ENCODE measurements at regions not wholly inside any gene's neighbourhood (a gene's known extent, or its start where the extent isn't known, plus 50 kb on each side); places are given as distances from the start of the nearest gene placed in this dataset.

DNA sequence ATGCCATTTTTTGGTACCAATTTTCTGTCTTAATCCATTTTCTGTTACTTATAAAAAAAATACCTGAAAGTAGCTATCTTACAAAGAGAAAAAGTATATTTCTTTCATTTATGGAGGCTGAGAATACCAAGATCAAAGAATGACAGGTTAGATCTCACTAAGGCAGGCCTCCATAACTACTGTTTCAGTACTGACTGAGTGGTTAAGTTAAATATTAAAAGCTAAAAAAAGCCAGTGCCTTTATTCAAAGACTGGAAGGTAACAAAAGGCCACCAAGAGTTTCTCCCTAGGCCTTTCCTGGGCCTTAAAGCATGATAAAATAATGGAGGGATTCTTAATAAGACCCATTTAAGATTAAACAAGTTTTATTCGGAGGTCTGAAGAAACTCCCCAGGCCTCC lies 687.7 kb upstream of the ADGRL4 start:
- TF ChIP-seq EP300 (conservative IDR thresholded peaks at IDR 0.05; ENCODE audit: poor library complexity, severe bottlenecking) (no peak), EZH2 (IDR thresholded peaks at IDR 0.05; ENCODE audit: borderline replicate concordance, insufficient read depth, low read length, poor library complexity, severe bottlenecking) (no peak), POLR2AphosphoS5 (IDR thresholded peaks at IDR 0.05) (no peak)
- TF ChIP-seq, protein P1, sequence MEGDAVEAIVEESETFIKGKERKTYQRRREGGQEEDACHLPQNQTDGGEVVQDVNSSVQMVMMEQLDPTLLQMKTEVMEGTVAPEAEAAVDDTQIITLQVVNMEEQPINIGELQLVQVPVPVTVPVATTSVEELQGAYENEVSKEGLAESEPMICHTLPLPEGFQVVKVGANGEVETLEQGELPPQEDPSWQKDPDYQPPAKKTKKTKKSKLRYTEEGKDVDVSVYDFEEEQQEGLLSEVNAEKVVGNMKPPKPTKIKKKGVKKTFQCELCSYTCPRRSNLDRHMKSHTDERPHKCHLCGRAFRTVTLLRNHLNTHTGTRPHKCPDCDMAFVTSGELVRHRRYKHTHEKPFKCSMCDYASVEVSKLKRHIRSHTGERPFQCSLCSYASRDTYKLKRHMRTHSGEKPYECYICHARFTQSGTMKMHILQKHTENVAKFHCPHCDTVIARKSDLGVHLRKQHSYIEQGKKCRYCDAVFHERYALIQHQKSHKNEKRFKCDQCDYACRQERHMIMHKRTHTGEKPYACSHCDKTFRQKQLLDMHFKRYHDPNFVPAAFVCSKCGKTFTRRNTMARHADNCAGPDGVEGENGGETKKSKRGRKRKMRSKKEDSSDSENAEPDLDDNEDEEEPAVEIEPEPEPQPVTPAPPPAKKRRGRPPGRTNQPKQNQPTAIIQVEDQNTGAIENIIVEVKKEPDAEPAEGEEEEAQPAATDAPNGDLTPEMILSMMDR (IDR thresholded peaks at IDR 0.05; ENCODE audit: poor library complexity, severe bottlenecking) = no peak
- TF ChIP-seq, protein P2, sequence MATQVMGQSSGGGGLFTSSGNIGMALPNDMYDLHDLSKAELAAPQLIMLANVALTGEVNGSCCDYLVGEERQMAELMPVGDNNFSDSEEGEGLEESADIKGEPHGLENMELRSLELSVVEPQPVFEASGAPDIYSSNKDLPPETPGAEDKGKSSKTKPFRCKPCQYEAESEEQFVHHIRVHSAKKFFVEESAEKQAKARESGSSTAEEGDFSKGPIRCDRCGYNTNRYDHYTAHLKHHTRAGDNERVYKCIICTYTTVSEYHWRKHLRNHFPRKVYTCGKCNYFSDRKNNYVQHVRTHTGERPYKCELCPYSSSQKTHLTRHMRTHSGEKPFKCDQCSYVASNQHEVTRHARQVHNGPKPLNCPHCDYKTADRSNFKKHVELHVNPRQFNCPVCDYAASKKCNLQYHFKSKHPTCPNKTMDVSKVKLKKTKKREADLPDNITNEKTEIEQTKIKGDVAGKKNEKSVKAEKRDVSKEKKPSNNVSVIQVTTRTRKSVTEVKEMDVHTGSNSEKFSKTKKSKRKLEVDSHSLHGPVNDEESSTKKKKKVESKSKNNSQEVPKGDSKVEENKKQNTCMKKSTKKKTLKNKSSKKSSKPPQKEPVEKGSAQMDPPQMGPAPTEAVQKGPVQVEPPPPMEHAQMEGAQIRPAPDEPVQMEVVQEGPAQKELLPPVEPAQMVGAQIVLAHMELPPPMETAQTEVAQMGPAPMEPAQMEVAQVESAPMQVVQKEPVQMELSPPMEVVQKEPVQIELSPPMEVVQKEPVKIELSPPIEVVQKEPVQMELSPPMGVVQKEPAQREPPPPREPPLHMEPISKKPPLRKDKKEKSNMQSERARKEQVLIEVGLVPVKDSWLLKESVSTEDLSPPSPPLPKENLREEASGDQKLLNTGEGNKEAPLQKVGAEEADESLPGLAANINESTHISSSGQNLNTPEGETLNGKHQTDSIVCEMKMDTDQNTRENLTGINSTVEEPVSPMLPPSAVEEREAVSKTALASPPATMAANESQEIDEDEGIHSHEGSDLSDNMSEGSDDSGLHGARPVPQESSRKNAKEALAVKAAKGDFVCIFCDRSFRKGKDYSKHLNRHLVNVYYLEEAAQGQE (IDR thresholded peaks at IDR 0.05; ENCODE audit: borderline replicate concordance) = no peak

Measured in neural cell (in vitro differentiated cells).